22Rv1 (cell line): ENCODE measurements at regions not wholly inside any gene's neighbourhood (a gene's known extent, or its start where the extent isn't known, plus 50 kb on each side); places are given as distances from the start of the nearest gene placed in this dataset.
A peak's percentile ranks its signal among the peaks of the same experiment; 100 is the strongest.

Source experiments
- H3K27ac ChIP-seq: fragments of 450-650 bp; 2 replicates; pipeline ENCODE4 v1.5.1; 2017
- CTCF ChIP-seq: fragments of 450-650 bp; IDR thresholded peaks from 2 replicates; pipeline ENCODE4 v1.5.1; 2017; ENCODE audit warnings: mild to moderate bottlenecking
- ZFX ChIP-seq: fragments of 450-650 bp; IDR thresholded peaks from 2 replicates; pipeline ENCODE4 v1.6.1; 2017; ENCODE audit warnings: antibody characterized with exemption, borderline replicate concordance

GRCh38 chr6:51336185-51336584 is 517.5 kb downstream of the TFAP2B start:
- no peak overlapping the region for H3K27ac ChIP-seq
- TF ChIP-seq ZFX (no peak), CTCF (no peak)

GRCh38 chr6:51337277-51337676 is 518.6 kb downstream of the TFAP2B start:
- no peak overlapping the region for H3K27ac ChIP-seq
- TF ChIP-seq CTCF (no peak), ZFX (no peak)

DNA sequence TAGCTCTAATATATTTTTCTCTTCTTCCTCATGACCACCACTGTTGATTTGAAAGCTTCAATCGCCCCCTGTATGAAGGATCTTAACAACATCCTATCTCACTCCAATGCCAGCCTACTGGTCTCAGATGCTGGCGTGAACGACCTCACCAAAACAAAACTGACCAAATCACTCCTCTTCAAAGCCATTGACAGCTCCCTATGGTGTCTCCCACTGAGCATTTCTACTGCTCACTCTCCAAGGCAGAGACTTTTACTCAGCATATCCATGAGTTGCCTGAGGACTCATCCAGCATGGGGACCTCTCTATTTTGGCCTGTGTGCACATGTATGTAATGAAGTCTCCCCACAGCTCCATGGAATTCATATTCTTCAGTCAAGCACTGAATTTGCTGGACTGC is 520.4 kb downstream of the TFAP2B start:
- TF ChIP-seq CTCF (no peak), ZFX (no peak)
- H3K27ac ChIP-seq, result no peak overlapping the region

DNA sequence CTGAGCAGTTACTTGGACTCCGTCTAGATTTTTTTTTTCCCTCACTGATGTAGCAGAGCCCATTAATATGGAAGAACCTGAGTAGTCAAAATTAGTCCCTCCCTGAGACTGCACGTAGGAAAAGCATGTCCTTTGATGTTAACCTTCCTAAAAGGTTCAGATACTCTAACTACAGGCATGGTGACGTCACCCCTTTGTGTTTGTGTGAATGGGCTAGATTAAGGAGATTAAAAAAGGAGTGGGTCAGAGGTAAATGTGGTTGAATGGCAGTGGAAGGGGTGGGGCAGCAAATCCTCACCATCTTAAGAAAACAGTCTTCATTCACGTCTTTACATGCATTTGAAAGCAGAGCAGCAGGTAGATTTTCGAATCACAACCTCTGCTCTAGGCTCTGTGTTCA is 521.1 kb downstream of the TFAP2B start:
- TF ChIP-seq ZFX (no peak), CTCF (no peak)
- H3K27ac ChIP-seq, result no peak overlapping the region

DNA sequence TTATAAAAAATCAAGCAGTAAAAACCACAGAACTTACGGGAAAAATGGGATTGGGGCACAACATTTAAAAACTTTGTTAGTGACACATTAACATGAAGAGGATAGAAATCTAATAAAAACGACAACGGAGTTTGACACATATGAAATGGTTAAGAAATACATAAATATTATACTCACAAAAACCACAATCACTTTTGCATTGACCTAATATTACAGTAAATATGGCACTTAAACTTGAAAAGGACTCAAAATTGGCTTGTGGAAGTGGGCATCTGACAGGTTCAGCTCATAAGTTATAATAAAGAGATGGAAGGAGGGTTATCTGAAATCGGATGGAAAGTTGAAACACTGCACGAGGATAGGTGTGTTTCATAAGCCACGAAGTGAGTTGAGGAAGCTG is 523.7 kb downstream of the TFAP2B start:
- TF ChIP-seq CTCF, result no peak
- no peak for TF ChIP-seq ZFX
- no peak overlapping the region for H3K27ac ChIP-seq

GRCh38 chr6:51349857-51350256 is 531.2 kb downstream of the TFAP2B start:
- no peak overlapping the region for H3K27ac ChIP-seq
- TF ChIP-seq ZFX (no peak), CTCF (no peak)

- no peak for TF ChIP-seq ZFX
- peak; percentile 62 for TF ChIP-seq CTCF
- no peak overlapping the region for H3K27ac ChIP-seq
These were observed 531.7 kb downstream of the TFAP2B start for GRCh38 chr6:51350308-51350904.
